Fibroblast of villous mesenchyme (primary cell): ENCODE measurements at regions not wholly inside any gene's neighbourhood (a gene's known extent, or its start where the extent isn't known, plus 50 kb on each side); places are given as distances from the start of the nearest gene placed in this dataset.

Experiments
- DNase-seq: peaks from one replicate; pipeline ENCODE4 v3.0.0-alpha.2; 2010; ENCODE audit warnings: low read depth
- H3K4me3 ChIP-seq: 2 replicates; pipeline ENCODE4 v1.5.1; 2011; ENCODE audit warnings: low read depth, mild to moderate bottlenecking, low read length
- TF ChIP-seq, protein P1 (sequence below): IDR thresholded peaks from 2 replicates; pipeline ENCODE4 v1.5.1; 2012; ENCODE audit warnings: low read depth, mild to moderate bottlenecking, low read length; ENCODE audit not compliant: insufficient read depth

DNA sequence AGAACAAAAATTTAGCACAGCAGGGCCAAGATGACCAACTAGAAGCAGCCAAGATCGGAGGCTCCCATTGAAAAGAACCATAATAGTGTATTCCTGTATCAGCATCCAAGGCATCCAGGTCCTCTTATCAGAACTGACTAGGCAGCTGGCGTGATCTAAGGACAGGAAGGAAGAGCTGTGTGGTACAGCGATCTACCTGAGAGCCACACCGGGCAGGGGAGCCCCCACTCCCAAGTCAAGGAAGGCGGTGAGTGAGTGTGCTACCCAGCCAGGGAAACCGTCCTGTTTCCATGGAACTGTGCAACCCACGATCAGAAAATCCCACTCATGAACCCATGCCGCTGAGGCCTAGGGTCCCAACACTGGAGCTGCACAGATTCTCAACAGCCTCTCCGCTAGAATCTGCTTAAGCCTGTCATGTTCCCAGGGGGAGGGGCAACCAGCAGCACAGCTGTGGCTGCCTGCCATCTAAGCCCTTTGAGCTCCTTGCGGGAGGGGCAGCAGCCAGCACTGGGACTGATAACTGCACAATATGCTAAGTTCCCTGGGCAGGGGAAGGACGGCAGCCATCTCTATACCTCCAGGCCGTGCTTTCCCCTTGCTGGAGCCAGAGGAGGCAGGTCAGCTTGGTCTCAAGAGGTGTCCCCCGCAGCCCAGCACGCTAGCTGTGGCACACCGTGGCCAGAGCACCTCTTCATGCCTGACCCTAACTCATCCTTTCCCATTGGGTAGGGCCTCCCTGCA, 213.0 kb upstream of the SMIM30 start:
- no peak for DNase-seq
- H3K4me3 ChIP-seq: no peak overlapping the region
- TF ChIP-seq, protein P1, sequence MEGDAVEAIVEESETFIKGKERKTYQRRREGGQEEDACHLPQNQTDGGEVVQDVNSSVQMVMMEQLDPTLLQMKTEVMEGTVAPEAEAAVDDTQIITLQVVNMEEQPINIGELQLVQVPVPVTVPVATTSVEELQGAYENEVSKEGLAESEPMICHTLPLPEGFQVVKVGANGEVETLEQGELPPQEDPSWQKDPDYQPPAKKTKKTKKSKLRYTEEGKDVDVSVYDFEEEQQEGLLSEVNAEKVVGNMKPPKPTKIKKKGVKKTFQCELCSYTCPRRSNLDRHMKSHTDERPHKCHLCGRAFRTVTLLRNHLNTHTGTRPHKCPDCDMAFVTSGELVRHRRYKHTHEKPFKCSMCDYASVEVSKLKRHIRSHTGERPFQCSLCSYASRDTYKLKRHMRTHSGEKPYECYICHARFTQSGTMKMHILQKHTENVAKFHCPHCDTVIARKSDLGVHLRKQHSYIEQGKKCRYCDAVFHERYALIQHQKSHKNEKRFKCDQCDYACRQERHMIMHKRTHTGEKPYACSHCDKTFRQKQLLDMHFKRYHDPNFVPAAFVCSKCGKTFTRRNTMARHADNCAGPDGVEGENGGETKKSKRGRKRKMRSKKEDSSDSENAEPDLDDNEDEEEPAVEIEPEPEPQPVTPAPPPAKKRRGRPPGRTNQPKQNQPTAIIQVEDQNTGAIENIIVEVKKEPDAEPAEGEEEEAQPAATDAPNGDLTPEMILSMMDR: no peak

DNA sequence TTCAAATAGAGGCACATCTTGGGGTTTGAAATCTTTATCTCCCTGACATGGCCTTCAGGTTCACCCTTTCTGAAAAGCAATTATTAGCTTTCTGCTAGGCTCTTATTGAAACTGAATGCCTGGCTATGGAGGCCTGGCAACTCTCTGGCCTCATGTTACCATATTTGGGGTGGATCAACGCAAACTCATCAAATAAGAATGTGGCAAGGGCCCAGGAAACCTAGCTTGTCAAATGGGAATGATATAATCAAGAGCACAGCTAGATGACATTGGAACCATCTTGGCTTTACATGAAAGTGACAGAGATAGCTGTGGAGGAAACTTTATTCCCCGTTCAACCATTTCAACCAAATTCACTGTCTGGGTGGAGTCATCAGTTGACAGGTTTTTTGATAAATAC, 202.8 kb upstream of the SMIM30 start:
- TF ChIP-seq, protein P1: no peak
- H3K4me3 ChIP-seq: no peak overlapping the region
- DNase-seq: no peak

DNA sequence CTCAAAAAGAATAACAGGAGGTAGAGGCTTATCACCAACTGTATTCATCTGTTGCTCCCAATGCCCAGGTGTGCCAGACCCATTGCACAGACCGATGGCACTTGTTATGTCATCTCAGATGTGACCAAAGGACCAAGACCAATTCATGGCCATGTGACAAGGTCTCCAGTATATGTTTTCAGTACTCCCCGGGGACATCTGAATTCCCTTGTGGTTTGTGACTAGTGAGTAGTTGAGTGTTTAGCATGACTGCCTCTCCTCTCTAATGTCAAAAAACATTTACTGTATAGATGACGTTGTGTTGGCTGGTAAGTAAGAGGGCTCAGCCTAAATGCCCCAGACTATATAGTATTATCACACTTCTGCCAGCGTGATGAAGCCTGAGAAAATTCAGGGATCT, 202.1 kb upstream of the SMIM30 start:
- H3K4me3 ChIP-seq: no peak overlapping the region
- no peak for DNase-seq
- TF ChIP-seq, protein P1: no peak

DNA sequence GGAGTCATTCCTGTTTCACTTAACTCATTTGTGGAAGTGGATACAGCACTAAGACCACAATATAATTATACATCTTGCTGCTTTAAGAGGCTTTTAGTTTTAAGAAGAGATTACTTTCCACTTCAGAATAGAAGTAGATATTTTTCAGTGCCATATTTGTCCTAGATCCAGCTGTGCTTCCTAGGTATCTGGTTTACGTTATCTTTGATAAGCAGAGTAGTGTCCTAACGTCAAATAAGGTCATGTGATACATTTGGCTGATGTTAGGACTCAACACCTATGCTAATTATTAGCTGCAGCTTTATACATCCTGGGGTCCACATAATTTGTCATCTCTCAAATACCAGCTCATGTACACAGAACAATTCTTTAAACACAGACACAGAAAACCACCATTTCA, 196.2 kb upstream of the SMIM30 start:
- DNase-seq: no peak
- TF ChIP-seq, protein P1: no peak
- H3K4me3 ChIP-seq: no peak overlapping the region

DNA sequence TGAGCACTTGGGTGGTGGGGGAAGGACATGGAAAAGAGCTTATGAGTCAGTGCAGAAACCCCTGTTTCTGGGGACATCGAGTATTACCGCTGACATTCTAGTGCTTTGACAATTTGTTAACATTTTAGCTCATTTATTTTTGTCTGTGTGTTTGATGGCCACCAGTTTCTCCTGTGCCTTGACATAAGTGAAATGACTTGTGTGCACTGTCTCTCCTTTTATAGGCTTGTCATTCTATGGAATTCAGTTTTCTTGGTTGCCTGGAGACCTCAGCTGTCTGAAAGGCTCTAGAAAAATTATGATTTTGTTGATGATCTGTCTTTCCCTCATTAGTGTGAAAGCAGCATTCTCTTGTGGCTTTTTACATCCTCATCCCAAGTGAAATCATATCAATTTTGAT, 190.0 kb upstream of the SMIM30 start:
- no peak overlapping the region for H3K4me3 ChIP-seq
- DNase-seq: no peak
- TF ChIP-seq, protein P1: no peak

DNA sequence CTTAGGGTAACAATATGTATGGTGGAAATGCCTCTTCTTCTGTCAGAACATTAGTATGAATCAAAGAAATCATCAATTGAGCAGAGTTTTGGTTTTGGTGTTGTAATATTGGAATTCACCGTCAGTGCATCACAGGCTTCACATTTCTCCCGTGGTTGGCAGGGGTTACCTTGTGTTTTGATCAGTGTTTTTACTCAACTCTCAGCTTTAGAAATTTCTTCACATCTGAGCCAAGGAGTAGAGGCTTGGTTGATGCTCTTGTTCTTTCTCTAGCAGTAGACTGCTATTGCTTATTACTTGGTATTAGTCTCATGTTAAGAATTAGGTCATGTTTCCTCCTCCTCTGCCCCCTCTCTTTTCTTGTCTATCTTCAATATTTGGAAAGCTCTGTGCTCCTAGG, 188.8 kb upstream of the SMIM30 start:
- H3K4me3 ChIP-seq: no peak overlapping the region
- no peak for DNase-seq
- TF ChIP-seq, protein P1: no peak

DNA sequence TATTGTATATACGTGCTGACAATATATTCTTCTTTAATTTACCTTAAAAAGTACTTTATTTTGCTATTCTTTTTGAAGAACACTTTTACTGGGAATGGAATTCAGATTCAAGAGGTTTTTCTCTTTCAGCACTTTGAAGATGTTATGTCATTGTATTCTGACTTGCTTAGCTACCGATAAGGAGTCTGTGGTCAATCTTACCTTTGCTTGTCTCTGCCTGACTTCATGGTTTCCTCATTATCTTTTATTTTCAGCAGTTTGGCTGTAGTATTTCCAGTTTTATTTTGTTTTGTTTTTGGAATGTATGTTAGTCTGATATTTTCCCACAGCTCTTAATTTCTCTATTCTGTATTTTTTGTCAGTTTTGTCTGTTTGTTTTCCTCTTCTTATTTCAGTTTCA, 187.9 kb upstream of the SMIM30 start:
- H3K4me3 ChIP-seq: no peak overlapping the region
- no peak for DNase-seq
- TF ChIP-seq, protein P1: no peak
